ENCODE measurements at regions not wholly inside any gene's neighbourhood (a gene's known extent, or its start where the extent isn't known, plus 50 kb on each side); places are given as distances from the start of the nearest gene placed in this dataset.

- Histone ChIP-seq H3K4me3 (ENCODE audit: low read length) (no peak overlapping the region), H3K4me2 (ENCODE audit: low read length) (no peak overlapping the region), H3F3A (ENCODE audit: low read length, unreplicated experiment) (no peaks in the 10 kb centered on the region), H2AFZ (ENCODE audit: low read length) (no peak overlapping the region), H3K36me3 (ENCODE audit: low read depth, low read length) (no peaks in the 10 kb centered on the region), H3K9me2 (replicated peaks; ENCODE audit: low read length) (no peaks in the 10 kb centered on the region), H4K20me1 (ENCODE audit: low read length) (no peaks in the 10 kb centered on the region), H3K4me1 (ENCODE audit: insufficient read depth, low read length) (no peaks in the 10 kb centered on the region), H3K9me3 (ENCODE audit: low read length) (no peaks in the 10 kb centered on the region), H3K9ac (ENCODE audit: low read length) (no peak overlapping the region), H3K27me3 (ENCODE audit: low read length) (peaks cover 3% of the 10 kb centered on the region; the same call in 1 of the 2 replicates), H3K27ac (ENCODE audit: low read length) (no peak overlapping the region), H3K79me2 (ENCODE audit: low read length) (no peaks in the 10 kb centered on the region)
- DNase-seq, result no peak
- intact Hi-C loops (cut with micrococcal nuclease), result no loop called here
- ChIA-PET POLR2A (ENCODE audit: unreplicated experiment) (no interaction called here), CTCF (no interaction called here)
- no TSS peak for BruUV-seq (replicated peaks)
- ATAC-seq, result no peak
- TF ChIP-seq CTCF (conservative IDR thresholded peaks at IDR 0.05; ENCODE audit: low read depth, low read length), result no peak
- no peak for TF ChIP-seq EZH2 (IDR thresholded peaks at IDR 0.05; ENCODE audit: low read length, unreplicated experiment)
- TF ChIP-seq EZH2phosphoT487 (IDR thresholded peaks at IDR 0.05; ENCODE audit: borderline replicate concordance, low read length), result no peak
Measured at GRCh38 chr18:55144193-55144930, 185.1 kb upstream of the CCDC68 start.

GRCh38 chr18:55142410-55142809 lies 183.1 kb upstream of the CCDC68 start:
- no peaks in the 10 kb centered on the region for H3F3A ChIP-seq (ENCODE audit: low read length, unreplicated experiment)
- no peaks in the 10 kb centered on the region for H3K79me2 ChIP-seq (ENCODE audit: low read length)
- H3K27ac ChIP-seq (ENCODE audit: low read length), result no peak overlapping the region
- CTCF ChIA-PET, result no interaction called here
- H3K9me3 ChIP-seq (ENCODE audit: low read length), result no peaks in the 10 kb centered on the region
- BruUV-seq (replicated peaks), result no TSS peak
- ATAC-seq, result no peak
- no peak overlapping the region for H3K4me2 ChIP-seq (ENCODE audit: low read length)
- no peak for DNase-seq
- no peak overlapping the region for H2AFZ ChIP-seq (ENCODE audit: low read length)
- no peak overlapping the region for H3K9ac ChIP-seq (ENCODE audit: low read length)
- H3K36me3 ChIP-seq (ENCODE audit: low read depth, low read length), result no peaks in the 10 kb centered on the region
- no peaks in the 10 kb centered on the region for H3K9me2 ChIP-seq (replicated peaks; ENCODE audit: low read length)
- peaks cover 3% of the 10 kb centered on the region; the same call in 1 of the 2 replicates for H3K27me3 ChIP-seq (ENCODE audit: low read length)
- no peaks in the 10 kb centered on the region for H4K20me1 ChIP-seq (ENCODE audit: low read length)
- POLR2A ChIA-PET (ENCODE audit: unreplicated experiment), result interaction anchor here (0.6 kb wide), 1 partner anchor 668 kb away, joined by 3 read pairs; no protein-coding TSS in a partner anchor
- H3K4me3 ChIP-seq (ENCODE audit: low read length), result no peak overlapping the region
- no peaks in the 10 kb centered on the region for H3K4me1 ChIP-seq (ENCODE audit: insufficient read depth, low read length)
- TF ChIP-seq CTCF (conservative IDR thresholded peaks at IDR 0.05; ENCODE audit: low read depth, low read length) (no peak), EZH2 (IDR thresholded peaks at IDR 0.05; ENCODE audit: low read length, unreplicated experiment) (no peak), EZH2phosphoT487 (IDR thresholded peaks at IDR 0.05; ENCODE audit: borderline replicate concordance, low read length) (no peak)
- intact Hi-C loops (cut with micrococcal nuclease), result no loop called here

- H3K36me3 ChIP-seq (ENCODE audit: low read depth, low read length), result no peaks in the 10 kb centered on the region
- H3K4me2 ChIP-seq (ENCODE audit: low read length), result no peak overlapping the region
- no peaks in the 10 kb centered on the region for H3F3A ChIP-seq (ENCODE audit: low read length, unreplicated experiment)
- peaks cover 3% of the 10 kb centered on the region; the same call in 1 of the 2 replicates for H3K27me3 ChIP-seq (ENCODE audit: low read length)
- no peaks in the 10 kb centered on the region for H3K79me2 ChIP-seq (ENCODE audit: low read length)
- DNase-seq (no peak), ATAC-seq (no peak)
- H3K27ac ChIP-seq (ENCODE audit: low read length), result no peak overlapping the region
- peaks cover 5% of the 10 kb centered on the region; the same call in 1 of the 2 replicates for H3K4me1 ChIP-seq (ENCODE audit: insufficient read depth, low read length)
- POLR2A ChIA-PET (ENCODE audit: unreplicated experiment), result no interaction called here
- H3K9ac ChIP-seq (ENCODE audit: low read length), result no peak overlapping the region
- intact Hi-C loops (cut with micrococcal nuclease), result no loop called here
- no TSS peak for BruUV-seq (replicated peaks)
- H3K4me3 ChIP-seq (ENCODE audit: low read length), result no peak overlapping the region
- no peak overlapping the region for H2AFZ ChIP-seq (ENCODE audit: low read length)
- CTCF ChIA-PET, result no interaction called here
- no peaks in the 10 kb centered on the region for H3K9me2 ChIP-seq (replicated peaks; ENCODE audit: low read length)
- no peaks in the 10 kb centered on the region for H3K9me3 ChIP-seq (ENCODE audit: low read length)
- H4K20me1 ChIP-seq (ENCODE audit: low read length), result no peaks in the 10 kb centered on the region
- TF ChIP-seq CTCF (conservative IDR thresholded peaks at IDR 0.05; ENCODE audit: low read depth, low read length), result no peak
- no peak for TF ChIP-seq EZH2phosphoT487 (IDR thresholded peaks at IDR 0.05; ENCODE audit: borderline replicate concordance, low read length)
- TF ChIP-seq EZH2 (IDR thresholded peaks at IDR 0.05; ENCODE audit: low read length, unreplicated experiment), result no peak
Measured at GRCh38 chr18:55141318-55141717, 182.1 kb upstream of the CCDC68 start.
